K562 (cell line): ENCODE measurements at regions not wholly inside any gene's neighbourhood (a gene's known extent, or its start where the extent isn't known, plus 50 kb on each side); places are given as distances from the start of the nearest gene placed in this dataset.
"Not testable (repeated sequence)": the region's sequence is repeated elsewhere in the genome, so short reads cannot be mapped to it uniquely, and the experiment has no call there.

Experiments
- ATAC-seq: fragments of 200-7000 bp; cut with Tn5 transposase; 3 replicates; pipeline ENCODE4 v1.9.1; 2020; ENCODE audit warnings: moderate library complexity
- BruUV-seq: library from RNA; stranded (reverse); fragments of 400-500 nt; replicated peaks from 2 replicates; lab custom pipeline; 2021; lab: Mats Ljungman, UMichigan
- CTCF ChIA-PET: fragments of 300-600 bp; formaldehyde crosslinking; extraction: SDS; loops from one replicate; lab custom pipeline; 2021; ENCODE audit warnings: low intra/inter-chr PET ratio; lab: Yijun Ruan, JAX
- POLR2A ChIA-PET: fragments of 300-600, 350-650 bp; sonication (Branson Sonifier 250); formaldehyde crosslinking; extraction: SDS; loops from one replicate; lab custom pipeline; 2021; ENCODE audit warnings: antibody characterized with exemption, inconsistent platforms; lab: Yijun Ruan, JAX
- DNase-seq, 4 experiments: peaks; one replicate each; pipeline versions ENCODE4 v3.0.0 to v3.0.0-alpha.2; 2011 to 2018; ENCODE audit warnings: low spot score in 3 of 4, mixed read lengths in 3 of 4; ENCODE audit errors: extremely low read depth in 1 of 4
- FAIRE-seq: peaks from 2 replicates; lab custom pipeline; 2011; peaks lifted over from hg19 to GRCh38; lab: Jason Lieb, UNC
- H2AFZ ChIP-seq: 2 replicates; pipeline ENCODE4 v1.6.0; 2011; ENCODE audit warnings: low read depth, low read length, control low read depth, inconsistent platforms
- H3K27ac ChIP-seq: fragments of 200-600 bp; 3 replicates; pipeline ENCODE4 v1.8.0; 2011; ENCODE audit warnings: low read depth, mild to moderate bottlenecking, control low read depth, inconsistent platforms, low read length, moderate library complexity, mixed read lengths; ENCODE audit errors: extremely low read depth
- H3K27me3 ChIP-seq, 2 experiments: fragments of 300-600 bp in 1 of 2; 2 replicates in 1 of 2; 3 replicates in 1 of 2; pipeline versions ENCODE4 v1.6.0 to v1.8.0; 2011; ENCODE audit warnings: inconsistent platforms in 2 of 2, low read length in 2 of 2, mild to moderate bottlenecking in 1 of 2, mixed read lengths in 1 of 2, moderate library complexity in 1 of 2; ENCODE audit not compliant: control insufficient read depth in 2 of 2, insufficient read depth in 2 of 2
- H3K36me3 ChIP-seq: fragments of 300-600 bp; 3 replicates; pipeline ENCODE4 v1.8.0; 2011; ENCODE audit warnings: mild to moderate bottlenecking, low read length, inconsistent platforms; ENCODE audit not compliant: control insufficient read depth, insufficient read depth
- H3K4me1 ChIP-seq, 2 experiments: fragments of 200-600 bp in 1 of 2; replicated peaks in 1 of 2; 2 replicates in 1 of 2; 3 replicates in 1 of 2; pipeline versions ENCODE4 v1.5.1 to v1.8.0; 2011; ENCODE audit warnings: inconsistent platforms in 2 of 2, low read length in 2 of 2, mild to moderate bottlenecking in 1 of 2, mixed read lengths in 1 of 2, moderate library complexity in 1 of 2; ENCODE audit not compliant: control insufficient read depth in 2 of 2, insufficient read depth in 2 of 2
- H3K4me2 ChIP-seq: 2 replicates; pipeline ENCODE4 v1.6.1; 2011; ENCODE audit warnings: low read length, control low read depth, inconsistent platforms, mixed read lengths; ENCODE audit not compliant: insufficient read depth
- H3K4me3 ChIP-seq: fragments of 200-600 bp; sonication (generic), shearing (Covaris generic); 2 replicates; pipeline ENCODE4 v1.5.1; 2016; ENCODE audit warnings: control low read depth, inconsistent platforms
- H3K79me2 ChIP-seq: fragments of 200-600 bp; 3 replicates; pipeline ENCODE4 v1.8.0; 2011; ENCODE audit warnings: low read length, inconsistent platforms; ENCODE audit not compliant: control insufficient read depth, insufficient read depth
- H3K9ac ChIP-seq, 2 experiments: 2 replicates each; pipeline versions ENCODE4 v1.6.0 to v1.6.1; 2011; ENCODE audit warnings: low read depth in 2 of 2, low read length in 2 of 2, control low read depth in 1 of 2, inconsistent platforms in 1 of 2, mild to moderate bottlenecking in 1 of 2, mixed read lengths in 1 of 2; ENCODE audit not compliant: insufficient read depth in 1 of 2
- H3K9me1 ChIP-seq: one replicate; pipeline ENCODE4 v1.6.0; 2011; ENCODE audit warnings: inconsistent platforms, mild to moderate bottlenecking, low read length, moderate library complexity; ENCODE audit not compliant: control insufficient read depth, insufficient read depth
- H3K9me3 ChIP-seq: replicated peaks from 2 replicates; pipeline ENCODE4 v1.5.1; 2011; ENCODE audit warnings: low read depth, low read length, inconsistent platforms; ENCODE audit not compliant: control insufficient read depth, insufficient read depth
- H4K20me1 ChIP-seq: replicated peaks from 2 replicates; pipeline ENCODE4 v1.6.1; 2011; ENCODE audit warnings: low read length, inconsistent platforms, mixed read lengths; ENCODE audit not compliant: control insufficient read depth, insufficient read depth
- ATF6 ChIP-seq: sonication (generic); formaldehyde crosslinking; IDR thresholded peaks from 2 replicates; pipeline ENCODE4 v1.4.0; 2020; ENCODE audit warnings: mild to moderate bottlenecking, missing genetic modification reagents
- HLTF ChIP-seq: fragments of 450-650 bp; IDR thresholded peaks from 2 replicates; pipeline ENCODE4 v1.6.1; 2016
- THRB ChIP-seq: fragments of 450-650 bp; formaldehyde crosslinking; conservative IDR thresholded peaks from 2 replicates; pipeline ENCODE4 v1.4.0; 2022; ENCODE audit warnings: mild to moderate bottlenecking, missing genetic modification characterization
- TRIM28 ChIP-seq: fragments of 450-650 bp; IDR thresholded peaks from 2 replicates; pipeline ENCODE4 v1.6.1; 2017
- ZC3H11A ChIP-seq: IDR thresholded peaks from 2 replicates; pipeline ENCODE4 v1.6.1; 2012; ENCODE audit warnings: low read depth, low read length, improper control_type of control experiment
- ZNF655 ChIP-seq: fragments of 250-450 bp; sonication (Bioruptor Pico); IDR thresholded peaks from 2 replicates; pipeline ENCODE4 v1.5.0; 2021
- WGBS: fragments of 100-300 bp; shearing (Covaris generic); methylation state at CpG from one replicate; pipeline ENCODE4 v1.1.6; 2016; ENCODE audit warnings: low coverage, mixed read lengths; ENCODE audit not compliant: insufficient coverage; ENCODE audit errors: missing lambda C conversion rate; 5-methylcytosine and 5-hydroxymethylcytosine counted together
- in situ Hi-C: fragments of 300-500 bp; cut with MboI; formaldehyde crosslinking; loops from 4 replicates; pipeline ENCODE4 v1.15.0; 2018; ENCODE audit warnings: inconsistent platforms, mixed read lengths
- intact Hi-C: fragments of 100-400 bp; cut with micrococcal nuclease; formaldehyde crosslinking; loops from 2 replicates; pipeline ENCODE4 v1.14.2; 2022

- TF ChIP-seq ZC3H11A (no peak), HLTF (no peak), THRB (CRISPR knock-in tag) (no peak), ZNF655 (no peak), TRIM28 (no peak)
These were observed 241.6 kb downstream of the RAB11FIP2 start (continued) for GRCh38 chr10:117805139-117805538.

GRCh38 chr10:117807441-117807840 lies 239.3 kb downstream of the RAB11FIP2 start:
- no peaks in the 10 kb centered on the region for H4K20me1 ChIP-seq
- POLR2A ChIA-PET: no interaction called here
- ATAC-seq (no peak), DNase-seq (no peak), FAIRE-seq (no peak)
- no peaks in the 10 kb centered on the region for H3K9me3 ChIP-seq
- H3K4me1 ChIP-seq: no peaks in the 10 kb centered on the region
- CTCF ChIA-PET: no interaction called here
- no peaks in the 10 kb centered on the region for H3K79me2 ChIP-seq
- no peak overlapping the region for H3K9ac ChIP-seq
- 0% methylated on average over 4 of the region's 4 CpGs for WGBS
- no peak overlapping the region for H3K4me2 ChIP-seq
- H3K9me1 ChIP-seq: no peaks in the 10 kb centered on the region
- no peak for TF ChIP-seq ATF6 (CRISPR knock-in tag)
- H3K27me3 ChIP-seq: peaks cover 0 to 9% of the 10 kb centered on the region in 2 experiments; a peak in 2 of 5 replicates
- BruUV-seq: no TSS peak
- intact Hi-C loops: no loop called here
- no peak overlapping the region for H3K4me3 ChIP-seq
- in situ Hi-C loops: no loop called here
- no peak overlapping the region for H2AFZ ChIP-seq
- no peaks in the 10 kb centered on the region for H3K36me3 ChIP-seq
- H3K27ac ChIP-seq: no peak overlapping the region

GRCh38 chr10:117815816-117816215 lies 230.9 kb downstream of the RAB11FIP2 start:
- H3K36me3 ChIP-seq, H3K4me1 ChIP-seq, DNase-seq, H3K4me3 ChIP-seq, intact Hi-C loops, ATAC-seq, H3K4me2 ChIP-seq, POLR2A ChIA-PET, H3K9me1 ChIP-seq, H2AFZ ChIP-seq, H3K9me3 ChIP-seq, H3K27me3 ChIP-seq, H4K20me1 ChIP-seq, H3K27ac ChIP-seq, FAIRE-seq, BruUV-seq, H3K79me2 ChIP-seq, CTCF ChIA-PET, H3K9ac ChIP-seq, in situ Hi-C loops: not testable (repeated sequence)
- WGBS: 0% methylated on average over 2 of the region's 2 CpGs
